Endothelial cell of umbilical vein (primary cell): ENCODE measurements at regions not wholly inside any gene's neighbourhood (a gene's known extent, or its start where the extent isn't known, plus 50 kb on each side); places are given as distances from the start of the nearest gene placed in this dataset.

Source experiments
- BruUV-seq: library from RNA; stranded (reverse); fragments of 400-500 nt; replicated peaks from 2 replicates; lab custom pipeline; 2021; lab: Mats Ljungman, UMichigan
- CTCF ChIA-PET: fragments of 300-600, 350-600 bp; sonication (Branson Sonifier 250); formaldehyde crosslinking; loops from one replicate; lab custom pipeline; 2021; ENCODE audit warnings: antibody characterized with exemption, inconsistent platforms; lab: Charles Lee
- POLR2A ChIA-PET: fragments of 300-600, 350-600 bp; sonication (Branson Sonifier 250); formaldehyde crosslinking; loops from one replicate; lab custom pipeline; 2021; ENCODE audit warnings: antibody characterized with exemption, inconsistent platforms; lab: Charles Lee
- DNase-seq: peaks from one replicate; pipeline ENCODE4 v3.0.0-alpha.2; 2011; ENCODE audit warnings: low read depth, low spot score
- FAIRE-seq: peaks from 2 replicates; lab custom pipeline; 2011; peaks lifted over from hg19 to GRCh38; lab: Jason Lieb, UNC
- H2AFZ ChIP-seq: 2 replicates; pipeline ENCODE4 v1.6.0; 2012; ENCODE audit warnings: low read depth, low read length, control low read depth, inconsistent platforms
- H3K27ac ChIP-seq: 2 replicates; pipeline ENCODE4 v1.5.1; 2011; ENCODE audit warnings: low read depth, mild to moderate bottlenecking, control low read depth, low read length, moderate library complexity; ENCODE audit not compliant: insufficient read depth
- H3K27me3 ChIP-seq, 2 experiments: 2 replicates each; pipeline versions ENCODE4 v1.6.0 to v1.6.1; 2011; ENCODE audit warnings: low read length in 2 of 2, mixed read lengths in 1 of 2; ENCODE audit not compliant: control insufficient read depth in 2 of 2, insufficient read depth in 2 of 2
- H3K36me3 ChIP-seq, 2 experiments: 2 replicates in 1 of 2; 3 replicates in 1 of 2; pipeline ENCODE4 v1.5.1; 2011; ENCODE audit warnings: low read length in 2 of 2, mild to moderate bottlenecking in 1 of 2, moderate library complexity in 1 of 2; ENCODE audit not compliant: control insufficient read depth in 2 of 2, insufficient read depth in 2 of 2; ENCODE audit errors: extremely low read depth in 1 of 2
- H3K4me1 ChIP-seq: 3 replicates; pipeline ENCODE4 v1.5.1; 2011; ENCODE audit warnings: mild to moderate bottlenecking, low read length; ENCODE audit not compliant: control insufficient read depth, insufficient read depth; ENCODE audit errors: extremely low read depth
- H3K4me2 ChIP-seq: 2 replicates; pipeline ENCODE4 v1.6.1; 2011; ENCODE audit warnings: low read length, control low read depth, mixed read lengths; ENCODE audit not compliant: insufficient read depth
- H3K4me3 ChIP-seq, 3 experiments: fragments of 200-600 bp in 1 of 3; sonication (generic), shearing (Covaris generic) in 1 of 3; replicated peaks in 1 of 3; 2 replicates each; pipeline ENCODE4 v1.5.1; 2011 to 2016; ENCODE audit warnings: control low read depth in 3 of 3, low read length in 3 of 3, mild to moderate bottlenecking in 2 of 3, inconsistent platforms in 1 of 3, low read depth in 1 of 3, moderate library complexity in 1 of 3; ENCODE audit not compliant: insufficient read depth in 1 of 3
- H3K79me2 ChIP-seq: 2 replicates; pipeline ENCODE4 v1.6.0; 2012; ENCODE audit warnings: low read length, inconsistent platforms; ENCODE audit not compliant: control insufficient read depth, insufficient read depth
- H3K9ac ChIP-seq: replicated peaks from 2 replicates; pipeline ENCODE3; 2011; ENCODE audit warnings: low read length, control low read depth; ENCODE audit not compliant: insufficient read depth; ENCODE audit errors: extremely low read depth
- H3K9me1 ChIP-seq: replicated peaks from 3 replicates; pipeline ENCODE4 v1.6.0; 2011; ENCODE audit warnings: mild to moderate bottlenecking, low read length; ENCODE audit not compliant: control insufficient read depth, insufficient read depth; ENCODE audit errors: extremely low read depth
- H3K9me3 ChIP-seq: replicated peaks from 2 replicates; pipeline ENCODE4 v1.5.1; 2012; ENCODE audit warnings: low read length, inconsistent platforms; ENCODE audit not compliant: control insufficient read depth, insufficient read depth
- H4K20me1 ChIP-seq: replicated peaks from 2 replicates; pipeline ENCODE3; 2011; ENCODE audit warnings: mild to moderate bottlenecking, low read length; ENCODE audit not compliant: control insufficient read depth, insufficient read depth; ENCODE audit errors: extremely low read depth
- CTCF ChIP-seq, 2 donors: IDR thresholded peaks; 1 replicate in 1 of 2; 2 replicates in 1 of 2; pipeline ENCODE4 v1.5.1; 2011; ENCODE audit warnings: low read length in 2 of 2, mild to moderate bottlenecking in 2 of 2, moderate library complexity in 2 of 2, control low read depth in 1 of 2, inconsistent platforms in 1 of 2, low read depth in 1 of 2; ENCODE audit not compliant: insufficient read depth in 1 of 2; ENCODE audit errors: extremely low read depth in 1 of 2
- EZH2 ChIP-seq: IDR thresholded peaks from 2 replicates; pipeline ENCODE4 v1.6.1; 2012; ENCODE audit warnings: borderline replicate concordance, low read depth, mild to moderate bottlenecking, moderate library complexity, low read length, inconsistent platforms; ENCODE audit not compliant: severe bottlenecking
- FOS ChIP-seq: IDR thresholded peaks from 2 replicates; pipeline ENCODE4 v1.6.1; 2011; ENCODE audit warnings: mild to moderate bottlenecking, low read length, moderate library complexity, borderline replicate concordance; ENCODE audit not compliant: insufficient read depth
- GATA2 ChIP-seq: IDR thresholded peaks from 2 replicates; pipeline ENCODE4 v1.7.0; 2011; ENCODE audit warnings: low read depth, mild to moderate bottlenecking, moderate library complexity, mixed read lengths, low read length; ENCODE audit not compliant: insufficient read length, insufficient read depth
- JUN ChIP-seq: IDR thresholded peaks from 2 replicates; pipeline ENCODE4 v1.6.1; 2011; ENCODE audit warnings: borderline replicate concordance, low read depth; ENCODE audit not compliant: insufficient read length, insufficient read depth
- MAX ChIP-seq: IDR thresholded peaks from 2 replicates; pipeline ENCODE4 v1.6.1; 2011; ENCODE audit not compliant: insufficient read depth, insufficient read length
- MYC ChIP-seq: IDR thresholded peaks from one replicate; pipeline ENCODE4 v1.6.1; 2011; ENCODE audit warnings: mild to moderate bottlenecking, low read depth, low read length
- POLR2A ChIP-seq: IDR thresholded peaks from 2 replicates; pipeline ENCODE4 v1.6.1; 2012; ENCODE audit warnings: low read depth, mild to moderate bottlenecking, control low read depth, low read length
- POLR2AphosphoS5 ChIP-seq: IDR thresholded peaks from 2 replicates; pipeline ENCODE4 v1.6.1; 2012; ENCODE audit warnings: low read depth, mild to moderate bottlenecking, control low read depth, low read length, moderate library complexity; ENCODE audit not compliant: insufficient read depth
- dilution Hi-C: fragments of 300-500 bp; cut with MboI; formaldehyde crosslinking; loops from one replicate; pipeline ENCODE4 v1.15.0; 2019; ENCODE audit warnings: low sequenced_read_pairs; ENCODE audit not compliant: extremely low pct_ligation_motif_present
- intact Hi-C: fragments of 100-400 bp; cut with micrococcal nuclease; formaldehyde crosslinking; loops from one replicate; pipeline ENCODE4 v1.10.0; 2022

- no peaks in the 10 kb centered on the region for H3K9me3 ChIP-seq
- H3K27me3 ChIP-seq: no peaks in the 10 kb centered on the region
- DNase-seq: no peak
- ChIA-PET CTCF (interaction anchor here (1.5 kb wide), 1 partner anchor 233 kb away, joined by 3 read pairs; no protein-coding TSS in a partner anchor), POLR2A (no interaction called here)
- peaks cover 2% of the 10 kb centered on the region for H3K9me1 ChIP-seq
- H2AFZ ChIP-seq: no peak overlapping the region
- H3K9ac ChIP-seq: no peak overlapping the region
- no peak overlapping the region for H3K4me2 ChIP-seq
- H4K20me1 ChIP-seq: no peaks in the 10 kb centered on the region
- no peak for TF ChIP-seq MYC
- TF ChIP-seq FOS: no peak
- no peak for TF ChIP-seq JUN
- TF ChIP-seq GATA2: no peak
- TF ChIP-seq EZH2: no peak
- no peak for TF ChIP-seq POLR2A
- no peak for TF ChIP-seq POLR2AphosphoS5
- no peak for TF ChIP-seq CTCF (IDR thresholded peaks at IDR 0.05; ENCODE audit: extremely low read depth in 1 of 2, insufficient read depth in 1 of 2, low read depth in 1 of 2, low read length in 2 of 2)
- TF ChIP-seq MAX: no peak
- no peak overlapping the region for H3K27ac ChIP-seq
- intact Hi-C loops: no loop called here
- BruUV-seq: no TSS peak
- H3K4me1 ChIP-seq: peaks cover 4% of the 10 kb centered on the region
- no peaks in the 10 kb centered on the region for H3K79me2 ChIP-seq
- no peak for FAIRE-seq
- no peak overlapping the region for H3K4me3 ChIP-seq
- H3K36me3 ChIP-seq: no peaks in the 10 kb centered on the region
- dilution Hi-C loops: no loop called here
Measured at GRCh38 chr7:17535776-17536175, 237.3 kb downstream of the AHR start.
